ENCODE measurements at regions not wholly inside any gene's neighbourhood (a gene's known extent, or its start where the extent isn't known, plus 50 kb on each side); places are given as distances from the start of the nearest gene placed in this dataset.

DNA sequence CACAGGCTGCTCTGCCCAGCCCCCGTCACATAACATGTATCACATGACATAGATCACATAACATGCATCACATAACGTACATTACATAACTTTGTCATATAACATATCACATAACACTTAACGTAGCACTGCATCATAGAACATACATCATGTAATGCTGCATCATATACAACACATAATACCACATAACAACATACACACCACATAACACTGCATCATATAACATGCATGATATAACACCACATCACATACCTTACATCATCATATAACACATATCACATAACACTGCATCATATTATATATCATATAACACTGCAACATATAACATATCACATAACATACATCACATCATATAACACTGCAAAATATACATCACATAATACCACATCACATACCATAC, 83.8 kb downstream of the AXIN2 start:
- TF ChIP-seq, protein P1, sequence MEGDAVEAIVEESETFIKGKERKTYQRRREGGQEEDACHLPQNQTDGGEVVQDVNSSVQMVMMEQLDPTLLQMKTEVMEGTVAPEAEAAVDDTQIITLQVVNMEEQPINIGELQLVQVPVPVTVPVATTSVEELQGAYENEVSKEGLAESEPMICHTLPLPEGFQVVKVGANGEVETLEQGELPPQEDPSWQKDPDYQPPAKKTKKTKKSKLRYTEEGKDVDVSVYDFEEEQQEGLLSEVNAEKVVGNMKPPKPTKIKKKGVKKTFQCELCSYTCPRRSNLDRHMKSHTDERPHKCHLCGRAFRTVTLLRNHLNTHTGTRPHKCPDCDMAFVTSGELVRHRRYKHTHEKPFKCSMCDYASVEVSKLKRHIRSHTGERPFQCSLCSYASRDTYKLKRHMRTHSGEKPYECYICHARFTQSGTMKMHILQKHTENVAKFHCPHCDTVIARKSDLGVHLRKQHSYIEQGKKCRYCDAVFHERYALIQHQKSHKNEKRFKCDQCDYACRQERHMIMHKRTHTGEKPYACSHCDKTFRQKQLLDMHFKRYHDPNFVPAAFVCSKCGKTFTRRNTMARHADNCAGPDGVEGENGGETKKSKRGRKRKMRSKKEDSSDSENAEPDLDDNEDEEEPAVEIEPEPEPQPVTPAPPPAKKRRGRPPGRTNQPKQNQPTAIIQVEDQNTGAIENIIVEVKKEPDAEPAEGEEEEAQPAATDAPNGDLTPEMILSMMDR (IDR thresholded peaks at IDR 0.05; ENCODE audit: low read depth, low read length): no peak
- H3K4me3 ChIP-seq (ENCODE audit: low read depth, low read length): no peak overlapping the region

DNA sequence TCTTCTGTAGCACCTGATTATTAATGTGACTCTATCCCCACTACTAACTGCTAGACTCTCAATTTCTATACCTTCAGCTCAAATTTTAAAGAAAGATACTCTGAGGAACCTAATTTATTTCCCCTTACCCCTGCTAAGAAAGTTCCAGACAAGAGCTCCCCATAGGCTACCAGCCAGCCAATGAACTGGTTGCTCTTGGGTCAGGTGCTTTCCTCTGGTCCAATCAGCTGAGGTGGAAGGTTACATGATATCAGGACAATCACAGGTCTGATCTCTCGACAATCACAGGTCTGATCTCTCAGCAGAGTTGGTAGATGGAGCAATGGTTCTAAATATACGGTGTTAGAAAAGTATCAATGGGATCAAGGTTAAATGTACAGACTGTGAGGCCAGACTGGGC, 86.8 kb downstream of the AXIN2 start:
- H3K4me3 ChIP-seq (ENCODE audit: low read depth, low read length): no peak overlapping the region
- TF ChIP-seq, protein P1 (IDR thresholded peaks at IDR 0.05; ENCODE audit: low read depth, low read length): no peak

DNA sequence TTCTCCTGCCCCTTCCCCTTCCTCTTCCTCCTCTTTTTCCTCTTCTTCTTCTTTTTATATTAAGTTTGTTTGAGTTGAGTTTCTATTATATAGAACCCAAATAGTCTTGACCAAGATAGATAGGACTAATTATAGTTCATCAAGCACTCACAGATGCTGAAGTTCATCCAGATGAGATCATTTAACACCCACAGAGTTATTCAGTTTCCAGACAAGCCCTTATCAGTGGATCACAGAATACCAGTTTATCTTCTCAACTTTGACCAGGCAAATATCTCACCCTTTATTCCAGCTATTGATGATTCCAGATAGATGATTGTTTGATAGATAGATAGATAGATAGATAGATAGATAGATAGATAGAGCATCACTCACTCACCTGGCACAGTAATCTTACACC, 87.5 kb downstream of the AXIN2 start:
- no peak overlapping the region for H3K4me3 ChIP-seq (ENCODE audit: low read depth, low read length)
- TF ChIP-seq, protein P1 (IDR thresholded peaks at IDR 0.05; ENCODE audit: low read depth, low read length): no peak

DNA sequence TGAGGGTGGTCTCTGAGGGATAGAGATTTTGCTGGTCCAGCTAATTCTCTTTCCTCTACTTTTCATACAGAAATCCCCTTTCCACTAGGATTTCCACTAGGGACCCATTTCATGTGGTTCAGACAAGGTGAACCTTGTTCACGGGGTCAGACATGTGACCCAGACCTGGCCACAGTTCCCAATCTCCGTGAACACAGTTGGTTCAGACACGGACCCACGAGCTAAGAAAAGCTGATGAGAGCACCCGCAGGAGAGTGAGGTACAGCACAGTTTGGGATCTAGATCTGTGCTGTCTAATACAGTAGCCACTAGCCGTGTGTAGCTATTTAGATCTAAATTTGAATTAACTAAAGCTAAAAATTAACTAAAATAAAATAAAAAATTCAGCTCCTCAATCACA, 88.1 kb downstream of the AXIN2 start:
- TF ChIP-seq, protein P1 (IDR thresholded peaks at IDR 0.05; ENCODE audit: low read depth, low read length): no peak
- no peak overlapping the region for H3K4me3 ChIP-seq (ENCODE audit: low read depth, low read length)

DNA sequence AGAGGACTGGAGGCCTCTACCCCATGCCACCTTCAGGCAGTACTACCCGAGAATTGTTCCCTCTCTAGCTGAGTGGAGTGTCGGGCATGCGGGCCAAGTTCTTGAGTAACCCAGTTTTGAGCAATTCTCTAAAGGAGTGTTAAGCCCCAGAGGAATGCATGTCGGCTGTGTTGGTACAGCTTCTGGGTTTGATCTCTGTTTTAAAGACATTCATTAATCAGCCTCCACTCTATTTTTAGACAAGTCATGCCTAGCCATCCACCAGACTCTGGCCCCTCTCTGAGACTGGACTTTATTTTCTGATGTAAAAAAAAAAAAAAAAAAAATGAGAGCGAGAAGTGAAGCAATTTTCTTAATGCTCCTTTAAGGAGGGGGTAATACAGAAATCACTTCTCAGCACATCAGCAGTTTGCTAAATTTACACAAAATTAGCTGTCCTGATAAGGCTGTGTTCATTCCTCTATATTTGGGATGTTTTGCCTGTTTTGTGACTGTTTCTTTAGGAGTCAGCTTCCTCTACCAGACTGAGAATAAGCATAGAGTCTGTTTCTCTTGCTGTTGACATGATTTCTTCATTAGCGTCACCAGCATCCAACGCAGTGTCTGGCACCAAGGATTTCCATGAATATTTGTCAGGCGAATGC, 88.7 kb downstream of the AXIN2 start:
- TF ChIP-seq, protein P1 (IDR thresholded peaks at IDR 0.05; ENCODE audit: low read depth, low read length): no peak
- no peak overlapping the region for H3K4me3 ChIP-seq (ENCODE audit: low read depth, low read length)

DNA sequence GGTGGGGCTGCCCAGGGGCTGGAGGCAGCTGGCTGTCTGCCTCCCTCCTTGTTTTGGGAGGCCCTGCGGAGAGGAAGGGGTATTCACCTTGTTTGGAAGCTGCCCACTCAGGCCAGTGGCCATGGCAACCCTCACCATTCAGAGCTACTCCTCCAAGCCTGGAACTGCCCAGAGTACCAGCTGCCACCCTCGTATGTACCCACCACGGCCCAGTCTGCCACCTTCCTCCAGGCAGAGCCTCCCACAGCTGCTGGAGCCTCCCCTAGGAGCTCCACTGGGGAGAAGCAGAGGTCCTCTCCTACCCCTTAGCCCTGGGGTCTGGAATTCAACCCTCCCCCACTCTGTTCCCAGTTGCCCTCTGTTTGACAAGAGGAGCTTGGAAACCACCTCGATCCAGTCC, 90.7 kb downstream of the AXIN2 start:
- TF ChIP-seq, protein P1 (IDR thresholded peaks at IDR 0.05; ENCODE audit: low read depth, low read length): no peak
- H3K4me3 ChIP-seq (ENCODE audit: low read depth, low read length): no peak overlapping the region

DNA sequence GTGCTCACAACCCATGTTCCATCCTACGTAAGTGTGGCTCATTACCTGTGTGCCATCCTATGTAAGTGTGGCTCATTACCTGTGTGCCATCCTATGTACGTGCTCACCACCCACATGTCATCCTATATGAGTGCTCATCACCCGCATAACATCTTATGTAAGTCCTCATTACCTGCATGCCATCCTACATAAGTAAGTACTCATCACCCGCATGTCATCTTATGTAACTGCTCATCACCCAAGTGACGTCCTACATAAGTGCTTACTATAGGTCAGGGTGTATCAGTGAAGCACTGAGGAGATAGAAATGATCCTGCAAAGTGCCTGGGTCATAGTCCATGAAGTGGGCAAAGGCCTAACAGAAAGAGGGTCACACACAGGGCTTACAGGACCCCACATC, 93.1 kb downstream of the AXIN2 start:
- TF ChIP-seq, protein P1 (IDR thresholded peaks at IDR 0.05; ENCODE audit: low read depth, low read length): no peak

More for the DNA sequence above, 93.1 kb downstream of the AXIN2 start:
- H3K4me3 ChIP-seq (ENCODE audit: low read depth, low read length): no peak overlapping the region
